Transverse colon (tissue), 4 donors: ENCODE measurements at regions not wholly inside any gene's neighbourhood (a gene's known extent, or its start where the extent isn't known, plus 50 kb on each side); places are given as distances from the start of the nearest gene placed in this dataset.

Source experiments
- CTCF ChIP-seq, 5 experiments: fragments of 200-600 bp in 3 of 5; fragments of 450-650 bp in 2 of 5; sonication (generic) in 3 of 5; IDR thresholded peaks; 1 replicate in 2 of 5; 2 replicates in 3 of 5; pipeline ENCODE4 v1.5.1; 2016 to 2017; ENCODE audit warnings: antibody characterized with exemption in 5 of 5, inconsistent platforms in 3 of 5, mild to moderate bottlenecking in 2 of 5, moderate library complexity in 1 of 5
- EP300 ChIP-seq: sonication (generic); formaldehyde crosslinking; IDR thresholded peaks from one replicate; pipeline ENCODE4 v1.6.1; 2017; ENCODE audit warnings: antibody characterized with exemption, low read depth
- POLR2A ChIP-seq: fragments of 450-650 bp; IDR thresholded peaks from one replicate; pipeline ENCODE4 v1.6.1; 2016; ENCODE audit warnings: antibody characterized with exemption, mild to moderate bottlenecking, moderate library complexity
- POLR2AphosphoS5 ChIP-seq, 3 donors: sonication (generic); formaldehyde crosslinking; IDR thresholded peaks; one replicate each; pipeline ENCODE4 v1.6.1; 2016; ENCODE audit warnings: antibody characterized with exemption in 3 of 3

- TF ChIP-seq POLR2A (no peak), CTCF (IDR thresholded peaks at IDR 0.05) (no peak), POLR2AphosphoS5 (IDR thresholded peaks at IDR 0.05) (no peak), EP300 (no peak)
Measured at GRCh38 chr3:14016900-14017475, 107.7 kb downstream of the CHCHD4 start.
